ENCODE measurements at regions not wholly inside any gene's neighbourhood (a gene's known extent, or its start where the extent isn't known, plus 50 kb on each side); places are given as distances from the start of the nearest gene placed in this dataset.

DNA sequence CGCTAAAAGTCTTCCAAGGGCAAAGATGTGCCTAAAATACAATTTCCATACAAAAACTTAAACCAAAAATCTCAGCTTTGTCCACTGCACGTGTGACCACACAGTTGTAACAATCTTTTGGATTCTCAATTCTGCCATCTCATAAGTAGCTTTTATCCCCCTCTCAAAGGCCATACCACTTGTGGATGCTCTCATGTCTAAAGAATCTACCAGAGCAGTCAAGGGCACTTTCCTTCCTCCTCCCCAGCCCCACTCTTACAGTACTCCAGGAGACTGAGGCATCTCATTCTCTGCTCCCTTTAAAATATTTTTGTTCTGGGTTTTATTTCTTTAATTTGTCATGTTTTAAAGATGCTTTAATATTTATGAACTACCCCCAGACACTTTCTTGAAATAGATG, 102.3 kb upstream of the PFN2 start:
- TF ChIP-seq CTCF (IDR thresholded peaks at IDR 0.05), result no peak
- Histone ChIP-seq H3K4me3 (no peak overlapping the region), H3K27me3 (ENCODE audit: low read depth) (peaks cover 6% of the 10 kb centered on the region), H3K4me1 (no peaks in the 10 kb centered on the region), H3K36me3 (no peaks in the 10 kb centered on the region), H3K9me3 (peaks cover 13% of the 10 kb centered on the region), H3K27ac (no peak overlapping the region)
- DNase-seq (no peak), ATAC-seq (peak in 1 of 2 donors; percentile 58)
- intact Hi-C loops (cut with DNase I), result no loop called here

DNA sequence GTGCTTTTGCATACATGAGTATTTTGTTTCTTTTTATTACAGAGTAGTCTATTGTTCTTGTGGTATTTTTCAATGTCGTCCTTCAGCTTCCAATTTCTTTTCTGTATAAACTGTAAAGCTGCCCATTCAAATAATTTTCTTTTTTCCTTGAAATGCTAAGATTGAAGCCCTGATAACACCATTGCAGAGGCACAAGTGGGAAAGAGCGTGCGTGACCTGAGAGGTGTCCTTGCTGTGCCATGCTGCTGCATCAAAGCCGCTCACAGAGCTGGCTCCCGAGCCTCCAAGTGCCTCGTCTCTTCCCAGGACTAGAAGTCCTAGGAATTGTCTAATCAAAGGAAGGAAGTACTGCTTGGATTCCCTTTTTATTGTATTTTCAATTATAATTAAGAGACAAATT, 101.9 kb upstream of the PFN2 start:
- no peaks in the 10 kb centered on the region for H3K4me1 ChIP-seq
- H3K36me3 ChIP-seq, result no peaks in the 10 kb centered on the region
- H3K27me3 ChIP-seq (ENCODE audit: low read depth), result peaks cover 6% of the 10 kb centered on the region
- DNase-seq (no peak), ATAC-seq (no peak)
- no peak overlapping the region for H3K27ac ChIP-seq
- intact Hi-C loops (cut with DNase I), result no loop called here
- peaks cover 13% of the 10 kb centered on the region for H3K9me3 ChIP-seq
- no peak overlapping the region for H3K4me3 ChIP-seq
- TF ChIP-seq CTCF (IDR thresholded peaks at IDR 0.05), result no peak

DNA sequence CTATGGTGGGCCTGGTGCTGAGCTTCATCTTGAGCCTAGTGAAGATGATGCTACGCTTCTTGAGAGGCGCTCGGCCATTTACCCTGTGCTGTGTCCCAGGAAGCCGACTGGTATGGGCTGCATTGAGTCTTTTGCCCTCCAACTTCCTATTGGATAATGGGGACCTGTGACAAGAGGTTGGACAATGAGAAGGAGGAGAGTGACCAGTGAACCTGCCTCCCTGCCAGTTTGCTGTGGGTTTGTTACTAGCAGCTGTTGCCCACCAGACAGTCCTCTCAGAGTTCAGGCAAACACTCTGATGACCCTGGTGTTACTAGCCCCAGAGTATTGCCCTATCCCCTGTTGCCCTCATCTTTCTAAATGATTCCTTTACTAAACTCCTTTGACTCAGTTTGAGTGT, 99.6 kb upstream of the PFN2 start:
- Histone ChIP-seq H3K9me3 (no peaks in the 10 kb centered on the region), H3K4me3 (no peak overlapping the region), H3K4me1 (no peaks in the 10 kb centered on the region), H3K36me3 (no peaks in the 10 kb centered on the region), H3K27ac (no peak overlapping the region), H3K27me3 (ENCODE audit: low read depth) (peaks cover 6% of the 10 kb centered on the region)
- TF ChIP-seq CTCF (IDR thresholded peaks at IDR 0.05), result no peak
- DNase-seq, result no peak
- intact Hi-C loops (cut with DNase I), result no loop called here
- no peak for ATAC-seq

DNA sequence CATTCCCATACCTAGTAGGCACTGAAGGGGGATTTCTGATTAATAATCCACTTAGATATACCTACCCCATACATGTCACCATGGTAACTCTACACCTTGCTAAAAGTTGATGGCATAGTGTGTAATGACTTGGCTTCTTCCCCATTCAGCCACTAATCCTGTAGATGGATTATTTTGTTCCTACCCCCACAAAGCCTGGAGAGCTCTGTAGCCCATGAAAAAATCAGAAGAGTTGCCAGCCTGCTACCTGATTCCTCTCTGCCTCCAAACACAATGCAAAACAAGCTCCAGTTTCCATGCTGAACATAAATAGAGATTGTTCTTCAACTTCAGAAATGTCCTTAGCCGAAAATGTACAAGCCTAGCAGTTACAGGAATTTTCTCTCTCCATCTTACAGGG, 98.9 kb upstream of the PFN2 start:
- Histone ChIP-seq H3K4me3 (no peak overlapping the region), H3K27ac (no peak overlapping the region), H3K4me1 (no peaks in the 10 kb centered on the region), H3K27me3 (ENCODE audit: low read depth) (peaks cover 6% of the 10 kb centered on the region), H3K36me3 (no peaks in the 10 kb centered on the region), H3K9me3 (no peaks in the 10 kb centered on the region)
- TF ChIP-seq CTCF (IDR thresholded peaks at IDR 0.05), result no peak
- ATAC-seq (no peak), DNase-seq (no peak)
- intact Hi-C loops (cut with DNase I), result no loop called here

- H3K36me3 ChIP-seq, result no peaks in the 10 kb centered on the region
- no peak overlapping the region for H3K4me3 ChIP-seq
- H3K27me3 ChIP-seq (ENCODE audit: low read depth), result peaks cover 5% of the 10 kb centered on the region
- DNase-seq (no peak), ATAC-seq (no peak)
- H3K9me3 ChIP-seq, result no peaks in the 10 kb centered on the region
- intact Hi-C loops (cut with DNase I), result no loop called here
- TF ChIP-seq CTCF (IDR thresholded peaks at IDR 0.05), result no peak
- no peak overlapping the region for H3K27ac ChIP-seq
- H3K4me1 ChIP-seq, result no peaks in the 10 kb centered on the region
Measured at GRCh38 chr3:150069154-150069527, 98.4 kb upstream of the PFN2 start.

Measured in lower lobe of right lung (tissue), 2 donors.